Transverse colon (tissue), 3 donors: ENCODE measurements at regions not wholly inside any gene's neighbourhood (a gene's known extent, or its start where the extent isn't known, plus 50 kb on each side); places are given as distances from the start of the nearest gene placed in this dataset.

ENCODE experiments used
- EP300 ChIP-seq: sonication (generic); formaldehyde crosslinking; IDR thresholded peaks from one replicate; pipeline ENCODE4 v1.6.1; 2017; ENCODE audit warnings: antibody characterized with exemption, low read depth
- POLR2A ChIP-seq: fragments of 450-650 bp; IDR thresholded peaks from one replicate; pipeline ENCODE4 v1.6.1; 2016; ENCODE audit warnings: antibody characterized with exemption, mild to moderate bottlenecking, moderate library complexity
- TF ChIP-seq, protein P1 (sequence below), 5 experiments: fragments of 200-600 bp in 3 of 5; fragments of 450-650 bp in 2 of 5; sonication (generic) in 3 of 5; IDR thresholded peaks; 1 replicate in 2 of 5; 2 replicates in 3 of 5; pipeline ENCODE4 v1.5.1; 2016 to 2017; ENCODE audit warnings: antibody characterized with exemption in 5 of 5, inconsistent platforms in 3 of 5, mild to moderate bottlenecking in 2 of 5, moderate library complexity in 1 of 5

DNA sequence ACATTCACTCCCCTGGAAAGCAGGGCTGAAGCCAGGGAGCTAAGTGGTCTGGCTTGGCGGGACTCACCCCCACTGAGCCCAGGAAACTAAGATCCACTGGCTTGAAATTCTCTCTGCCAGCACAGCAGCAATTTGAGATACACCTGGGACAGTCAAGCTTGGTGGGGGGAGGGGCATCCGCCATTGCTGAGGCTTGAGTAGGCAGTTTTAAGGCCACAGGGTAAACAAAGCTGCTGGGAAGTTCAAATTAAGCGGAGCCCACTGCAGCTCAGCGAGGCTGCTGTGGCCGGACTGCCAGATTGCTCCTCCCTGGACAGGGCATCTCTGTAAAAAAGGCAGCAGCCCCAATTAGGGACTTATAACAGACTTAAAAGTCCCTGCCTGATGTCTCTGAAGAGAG lies 108.2 kb upstream of the FAM13C start:
- TF ChIP-seq, protein P1, sequence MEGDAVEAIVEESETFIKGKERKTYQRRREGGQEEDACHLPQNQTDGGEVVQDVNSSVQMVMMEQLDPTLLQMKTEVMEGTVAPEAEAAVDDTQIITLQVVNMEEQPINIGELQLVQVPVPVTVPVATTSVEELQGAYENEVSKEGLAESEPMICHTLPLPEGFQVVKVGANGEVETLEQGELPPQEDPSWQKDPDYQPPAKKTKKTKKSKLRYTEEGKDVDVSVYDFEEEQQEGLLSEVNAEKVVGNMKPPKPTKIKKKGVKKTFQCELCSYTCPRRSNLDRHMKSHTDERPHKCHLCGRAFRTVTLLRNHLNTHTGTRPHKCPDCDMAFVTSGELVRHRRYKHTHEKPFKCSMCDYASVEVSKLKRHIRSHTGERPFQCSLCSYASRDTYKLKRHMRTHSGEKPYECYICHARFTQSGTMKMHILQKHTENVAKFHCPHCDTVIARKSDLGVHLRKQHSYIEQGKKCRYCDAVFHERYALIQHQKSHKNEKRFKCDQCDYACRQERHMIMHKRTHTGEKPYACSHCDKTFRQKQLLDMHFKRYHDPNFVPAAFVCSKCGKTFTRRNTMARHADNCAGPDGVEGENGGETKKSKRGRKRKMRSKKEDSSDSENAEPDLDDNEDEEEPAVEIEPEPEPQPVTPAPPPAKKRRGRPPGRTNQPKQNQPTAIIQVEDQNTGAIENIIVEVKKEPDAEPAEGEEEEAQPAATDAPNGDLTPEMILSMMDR (IDR thresholded peaks at IDR 0.05), result no peak
- TF ChIP-seq POLR2A (no peak), EP300 (no peak)
